OCI-M2 (cell line): ENCODE measurements at regions not wholly inside any gene's neighbourhood (a gene's known extent, or its start where the extent isn't known, plus 50 kb on each side); places are given as distances from the start of the nearest gene placed in this dataset.
"Not testable (repeated sequence)": the region's sequence is repeated elsewhere in the genome, so short reads cannot be mapped to it uniquely, and the experiment has no call there.

ENCODE experiments used
- DNase-seq: peaks from one replicate; lab custom pipeline; 2025; ENCODE audit not compliant: unreplicated experiment; lab: John Stamatoyannopoulos, UW

- no peak for DNase-seq
These were observed 597.3 kb upstream of the CLINT1 start for GRCh38 chr5:158456241-158456640.

DNA sequence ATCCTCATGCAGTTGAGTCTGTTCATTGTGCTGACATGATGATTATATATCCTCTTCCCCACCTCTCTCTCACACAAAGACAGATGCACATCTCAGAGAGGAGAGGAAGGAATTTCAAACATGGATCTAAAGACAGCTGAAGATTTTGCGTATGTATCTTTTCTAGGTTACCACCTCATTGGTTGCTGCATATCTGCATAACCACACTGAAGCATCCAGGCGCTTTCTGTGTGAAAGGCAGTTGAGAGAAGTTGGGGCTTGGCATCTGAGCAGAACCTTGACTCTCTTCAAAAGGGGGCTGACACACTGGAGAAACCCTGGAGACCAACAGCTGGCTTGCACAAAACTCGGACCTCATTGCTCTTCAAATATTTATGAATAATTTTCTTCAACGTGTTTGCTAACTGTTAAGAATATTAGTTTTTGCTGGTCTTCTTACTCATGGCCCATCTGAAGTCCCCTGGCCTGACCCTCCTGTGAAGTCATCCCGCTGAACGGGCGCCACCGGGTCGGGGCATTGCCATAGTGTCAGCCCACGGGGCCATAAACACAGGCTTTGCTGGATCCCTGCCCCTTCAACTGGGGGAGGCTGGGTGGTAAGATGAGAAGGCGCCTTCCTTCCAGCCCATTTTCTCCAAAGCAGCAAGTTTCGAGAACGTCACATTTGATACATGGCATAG lies 593.2 kb upstream of the CLINT1 start:
- no peak for DNase-seq

GRCh38 chr5:158451203-158451992 lies 592.5 kb upstream of the CLINT1 start:
- DNase-seq = no peak

GRCh38 chr5:158450751-158451171 lies 591.8 kb upstream of the CLINT1 start:
- no peak for DNase-seq

DNA sequence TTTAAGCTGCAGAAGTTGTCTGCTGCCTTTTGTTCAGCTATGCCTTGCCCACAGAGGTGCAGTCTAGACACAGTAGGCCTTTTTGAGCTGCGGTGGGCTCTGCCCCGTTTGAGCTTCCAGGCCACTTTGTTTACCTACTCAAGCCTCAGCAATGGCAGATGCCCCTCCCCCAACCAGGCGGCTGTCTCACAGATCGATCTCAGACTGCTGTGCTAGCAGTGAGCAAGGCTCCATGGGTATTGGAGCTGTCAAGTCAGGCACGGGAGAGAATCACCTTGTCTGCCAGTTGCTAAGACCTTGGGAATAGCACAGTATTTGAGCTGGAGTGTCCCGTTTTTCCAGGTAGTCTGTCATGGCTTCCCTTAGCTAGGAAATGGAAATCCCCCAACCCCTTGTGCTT lies 587.8 kb upstream of the CLINT1 start:
- DNase-seq = not testable (repeated sequence)

GRCh38 chr5:158439204-158439603 lies 580.3 kb upstream of the CLINT1 start:
- DNase-seq = not testable (repeated sequence)

- no peak for DNase-seq
These were observed 577.5 kb upstream of the CLINT1 start for GRCh38 chr5:158436271-158437065.

DNA sequence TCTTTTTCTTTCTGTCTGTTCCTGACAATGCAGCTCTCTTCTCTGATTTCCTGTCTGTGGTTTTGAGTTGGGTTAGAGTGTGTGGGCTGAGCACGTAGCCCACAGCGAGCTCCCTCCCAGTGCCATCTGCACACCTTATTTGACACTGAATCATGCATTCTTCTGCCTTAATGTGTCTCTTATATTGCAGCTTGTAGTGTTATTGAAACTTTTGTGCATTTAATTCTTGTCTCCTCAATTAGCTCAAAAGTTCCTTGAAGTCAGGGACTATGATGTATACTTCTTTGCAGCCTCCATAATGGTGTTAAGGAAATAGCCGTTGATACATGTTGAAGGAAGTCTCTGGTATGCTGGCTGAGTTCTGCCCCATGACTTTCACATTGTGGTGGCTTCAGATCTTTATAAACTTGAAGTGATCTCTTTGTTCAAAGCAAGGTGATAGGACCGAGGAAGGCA lies 576.2 kb upstream of the CLINT1 start:
- DNase-seq = no peak

GRCh38 chr5:158434749-158435148 lies 575.8 kb upstream of the CLINT1 start:
- no peak for DNase-seq

DNA sequence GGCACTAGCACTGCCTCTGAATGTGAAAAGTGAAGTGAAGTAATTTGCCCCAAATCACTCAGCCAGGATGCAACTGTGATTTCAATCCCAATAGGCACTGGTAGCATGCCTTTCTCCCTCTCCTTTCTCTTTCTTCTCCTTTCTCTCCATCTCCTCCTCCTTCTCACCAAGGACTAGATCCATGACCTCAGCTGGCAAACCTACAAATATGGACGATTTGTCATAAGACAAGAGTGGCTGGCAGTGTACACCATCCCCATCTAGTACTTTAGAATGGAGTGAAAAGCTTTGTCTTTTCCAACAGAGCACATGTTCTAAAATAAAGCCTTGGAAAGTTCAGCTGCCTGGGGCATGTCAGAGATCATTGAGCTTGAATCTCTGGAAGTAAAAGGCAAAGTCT lies 574.7 kb upstream of the CLINT1 start:
- no peak for DNase-seq

- DNase-seq = no peak
These were observed 572.6 kb upstream of the CLINT1 start for GRCh38 chr5:158431369-158432029.

DNA sequence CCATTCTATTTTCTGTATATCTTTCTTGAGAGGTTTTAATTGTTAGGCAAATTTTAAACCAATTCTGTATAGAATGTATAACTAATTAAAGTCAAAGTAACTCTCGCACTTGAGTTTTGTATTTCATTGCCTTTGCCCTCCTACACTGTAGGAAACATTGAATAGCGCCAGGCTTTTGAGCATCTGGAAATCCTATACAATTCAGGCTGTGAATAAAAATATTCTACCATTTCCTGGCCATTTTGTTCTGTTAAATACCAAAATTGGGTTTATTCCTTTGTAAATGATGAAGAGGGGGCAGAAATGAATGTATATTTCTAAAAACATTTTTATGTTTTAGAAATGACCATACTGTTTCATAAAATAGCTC lies 571.8 kb upstream of the CLINT1 start:
- DNase-seq = no peak

DNA sequence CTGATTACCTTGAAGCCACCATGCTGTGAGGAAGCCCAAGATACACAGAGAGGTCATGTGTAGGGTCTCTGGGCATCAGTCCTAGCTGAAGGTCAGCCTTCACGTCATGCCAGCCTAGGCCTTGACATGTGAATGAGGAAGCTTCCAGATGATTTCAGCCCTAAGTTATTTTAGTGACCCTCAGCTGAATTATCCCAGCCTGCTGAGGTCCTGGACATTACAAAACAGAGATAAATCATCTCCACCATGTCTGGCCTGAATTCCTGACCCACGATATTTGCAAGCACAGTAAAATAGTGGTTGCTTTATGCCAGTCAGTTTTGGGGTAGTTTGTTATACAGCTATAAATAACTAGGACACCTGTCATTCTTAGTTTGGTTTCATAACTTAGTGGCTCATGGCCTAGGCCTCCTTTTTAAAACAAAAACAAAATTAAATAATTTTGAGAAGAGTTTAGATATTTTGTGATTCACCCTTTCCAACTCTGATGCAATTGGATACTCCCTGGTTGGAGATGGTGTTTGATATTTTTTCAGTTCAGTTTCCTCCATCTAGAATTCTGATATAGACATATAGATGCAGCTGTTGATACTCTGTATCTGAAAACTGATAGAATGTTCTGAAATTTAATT lies 571.3 kb upstream of the CLINT1 start:
- DNase-seq = no peak

- DNase-seq = no peak
These were observed 570.6 kb upstream of the CLINT1 start for GRCh38 chr5:158429564-158429963.

GRCh38 chr5:158423623-158424200 lies 564.8 kb upstream of the CLINT1 start:
- DNase-seq = no peak

DNA sequence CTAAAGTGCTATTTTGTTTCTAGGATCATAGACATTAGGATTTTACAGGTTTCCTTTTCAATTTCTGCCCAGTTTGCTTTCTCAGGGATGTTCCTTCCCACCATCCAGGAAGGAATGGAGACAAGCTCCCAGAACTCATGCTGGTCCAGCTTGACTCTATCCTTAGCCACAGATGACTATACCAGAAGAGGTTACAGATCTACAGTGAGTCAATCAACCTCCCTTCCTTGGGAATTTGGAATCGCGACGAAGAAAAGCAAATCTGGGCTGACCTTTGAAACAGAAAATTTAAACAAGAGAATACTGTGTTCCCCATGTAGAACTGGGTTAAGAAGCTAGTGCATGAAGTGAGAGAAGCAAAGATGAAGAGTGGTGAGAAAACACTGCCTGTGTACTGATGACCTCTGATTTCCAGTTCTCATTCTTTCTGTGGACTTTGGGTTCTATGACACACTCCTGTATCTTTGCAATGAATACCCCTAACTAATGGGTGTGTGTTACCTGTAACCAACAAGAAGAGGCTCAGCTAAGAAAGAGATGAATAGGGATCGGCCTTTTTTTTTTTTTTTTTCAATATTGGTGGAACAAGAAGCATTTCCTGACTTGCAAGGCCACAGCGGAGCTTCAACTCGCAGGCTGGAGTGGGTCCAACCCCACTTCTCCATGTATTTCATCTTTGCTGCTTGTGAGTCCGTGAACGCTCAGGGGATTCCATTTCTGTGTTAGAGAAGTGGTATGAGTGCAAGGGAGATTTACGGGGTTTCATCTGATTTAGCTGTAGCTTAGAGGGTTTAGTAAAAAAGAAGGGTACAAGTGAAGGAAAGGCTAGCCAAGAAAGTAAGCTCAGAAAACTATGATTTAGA lies 563.9 kb upstream of the CLINT1 start:
- no peak for DNase-seq

DNA sequence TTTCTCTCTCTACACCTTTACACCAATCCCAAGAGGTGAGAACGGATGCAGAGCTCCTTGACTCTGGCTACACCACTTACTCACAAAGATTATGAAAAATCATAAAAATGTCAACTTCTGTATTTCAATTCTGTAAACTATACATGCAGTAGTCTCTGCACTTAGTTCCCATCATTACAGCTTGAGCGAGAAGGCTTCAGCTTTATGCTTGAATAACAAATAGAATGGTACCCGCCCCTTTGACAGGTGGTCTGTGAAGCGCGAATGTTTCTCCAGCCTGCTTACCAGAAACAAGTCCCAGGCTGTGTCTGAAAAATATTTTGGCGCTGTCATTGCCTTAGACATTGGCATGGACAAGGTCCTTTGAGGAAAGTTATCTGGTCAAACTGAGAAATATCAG lies 562.4 kb upstream of the CLINT1 start:
- no peak for DNase-seq

DNA sequence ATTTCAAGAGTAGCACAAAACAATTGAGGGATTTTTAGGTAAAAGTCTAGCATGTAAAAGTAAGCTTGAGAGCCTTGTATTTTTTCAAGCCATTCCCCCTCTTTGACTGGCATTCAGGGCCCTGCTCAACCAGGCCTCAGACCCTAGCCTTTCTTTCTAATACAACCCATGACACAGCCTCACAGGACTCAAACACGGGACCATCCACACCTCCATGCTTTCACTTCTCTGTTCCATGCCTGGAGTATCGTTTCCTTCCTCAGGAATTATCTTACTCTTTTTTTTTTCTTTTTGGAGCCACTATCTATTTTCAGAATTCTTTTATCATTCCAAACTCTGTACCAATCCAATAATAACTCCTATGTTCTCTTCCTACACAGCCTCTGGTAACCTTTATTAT lies 560.2 kb upstream of the CLINT1 start:
- DNase-seq = no peak

DNA sequence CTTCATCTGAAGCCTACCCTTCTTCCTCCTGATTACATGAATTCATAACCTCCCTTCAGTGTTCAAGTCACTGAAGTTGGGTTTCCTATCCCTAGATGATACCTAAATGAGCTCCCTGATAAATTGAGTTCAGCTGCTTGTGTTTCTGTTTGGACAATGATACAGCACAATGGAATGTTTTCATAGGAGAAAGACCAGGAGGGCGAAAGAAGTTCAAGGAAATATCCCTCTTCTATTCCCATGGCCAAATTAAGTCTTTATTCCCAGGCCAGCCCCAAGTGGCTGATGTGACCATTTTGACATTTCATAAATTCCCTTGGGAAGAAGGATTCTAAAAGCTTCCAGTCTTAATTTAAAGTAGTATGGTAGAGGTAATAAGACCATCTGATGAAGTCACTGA lies 555.8 kb upstream of the CLINT1 start:
- no peak for DNase-seq
